ENCODE measurements at regions not wholly inside any gene's neighbourhood (a gene's known extent, or its start where the extent isn't known, plus 50 kb on each side); places are given as distances from the start of the nearest gene placed in this dataset.

GRCh38 chr1:232390590-232390989 is 239.3 kb downstream of the SIPA1L2 start:
- intact Hi-C loops (cut with DNase I): no loop called here
- TF ChIP-seq EP300 (IDR thresholded peaks at IDR 0.05) (no peak), POLR2AphosphoS5 (IDR thresholded peaks at IDR 0.05) (no peak), POLR2A (IDR thresholded peaks at IDR 0.05; ENCODE audit: low read depth) (no peak)
- TF ChIP-seq, protein P1, sequence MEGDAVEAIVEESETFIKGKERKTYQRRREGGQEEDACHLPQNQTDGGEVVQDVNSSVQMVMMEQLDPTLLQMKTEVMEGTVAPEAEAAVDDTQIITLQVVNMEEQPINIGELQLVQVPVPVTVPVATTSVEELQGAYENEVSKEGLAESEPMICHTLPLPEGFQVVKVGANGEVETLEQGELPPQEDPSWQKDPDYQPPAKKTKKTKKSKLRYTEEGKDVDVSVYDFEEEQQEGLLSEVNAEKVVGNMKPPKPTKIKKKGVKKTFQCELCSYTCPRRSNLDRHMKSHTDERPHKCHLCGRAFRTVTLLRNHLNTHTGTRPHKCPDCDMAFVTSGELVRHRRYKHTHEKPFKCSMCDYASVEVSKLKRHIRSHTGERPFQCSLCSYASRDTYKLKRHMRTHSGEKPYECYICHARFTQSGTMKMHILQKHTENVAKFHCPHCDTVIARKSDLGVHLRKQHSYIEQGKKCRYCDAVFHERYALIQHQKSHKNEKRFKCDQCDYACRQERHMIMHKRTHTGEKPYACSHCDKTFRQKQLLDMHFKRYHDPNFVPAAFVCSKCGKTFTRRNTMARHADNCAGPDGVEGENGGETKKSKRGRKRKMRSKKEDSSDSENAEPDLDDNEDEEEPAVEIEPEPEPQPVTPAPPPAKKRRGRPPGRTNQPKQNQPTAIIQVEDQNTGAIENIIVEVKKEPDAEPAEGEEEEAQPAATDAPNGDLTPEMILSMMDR (IDR thresholded peaks at IDR 0.05): no peak
- Histone ChIP-seq H3K9me3 (no peaks in the 10 kb centered on the region), H3K27me3 (no peaks in the 10 kb centered on the region), H3K27ac (replicated peaks in 1 of 4) (no peak overlapping the region), H3K4me3 (no peak overlapping the region), H3K36me3 (no peaks in the 10 kb centered on the region), H3K4me1 (peaks cover 0 to 12% (median 0%) of the 10 kb centered on the region in 4 donors)
- no peak for DNase-seq (ENCODE audit: extremely low spot score)
- 87% methylated on average over 3 of the region's 3 CpGs for WGBS

DNA sequence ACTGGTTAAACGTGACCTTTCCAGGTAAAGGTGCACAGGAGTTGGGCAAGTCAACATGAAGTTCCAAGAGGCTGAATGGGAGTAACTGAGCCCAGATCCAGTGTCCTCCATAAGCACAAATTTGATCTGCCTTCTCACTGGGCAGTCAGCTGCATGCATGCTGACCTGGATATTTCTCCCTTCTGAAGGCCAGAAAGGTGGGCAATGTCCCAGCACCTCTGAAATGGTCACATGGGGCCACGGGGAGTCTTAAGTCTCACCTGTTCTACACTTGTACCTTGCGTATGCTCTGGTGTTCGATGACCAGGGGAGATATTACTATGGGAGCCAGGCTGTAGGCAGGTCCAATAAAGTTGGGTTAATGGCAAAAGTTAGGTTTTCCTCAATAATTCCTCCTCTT is 240.2 kb downstream of the SIPA1L2 start:
- peaks cover 0 to 12% (median 0%) of the 10 kb centered on the region in 4 donors for H3K4me1 ChIP-seq
- 95% methylated on average over 4 of the region's 4 CpGs for WGBS
- no peak overlapping the region for H3K4me3 ChIP-seq
- intact Hi-C loops (cut with DNase I): no loop called here
- DNase-seq (ENCODE audit: extremely low spot score): no peak
- H3K9me3 ChIP-seq: no peaks in the 10 kb centered on the region
- H3K27me3 ChIP-seq: no peaks in the 10 kb centered on the region
- no peaks in the 10 kb centered on the region for H3K36me3 ChIP-seq
- no peak overlapping the region for H3K27ac ChIP-seq (replicated peaks in 1 of 4)
- TF ChIP-seq EP300 (IDR thresholded peaks at IDR 0.05): no peak
- TF ChIP-seq POLR2AphosphoS5 (IDR thresholded peaks at IDR 0.05): no peak
- no peak for TF ChIP-seq POLR2A (IDR thresholded peaks at IDR 0.05; ENCODE audit: low read depth)
- TF ChIP-seq, protein P1 (IDR thresholded peaks at IDR 0.05): no peak

DNA sequence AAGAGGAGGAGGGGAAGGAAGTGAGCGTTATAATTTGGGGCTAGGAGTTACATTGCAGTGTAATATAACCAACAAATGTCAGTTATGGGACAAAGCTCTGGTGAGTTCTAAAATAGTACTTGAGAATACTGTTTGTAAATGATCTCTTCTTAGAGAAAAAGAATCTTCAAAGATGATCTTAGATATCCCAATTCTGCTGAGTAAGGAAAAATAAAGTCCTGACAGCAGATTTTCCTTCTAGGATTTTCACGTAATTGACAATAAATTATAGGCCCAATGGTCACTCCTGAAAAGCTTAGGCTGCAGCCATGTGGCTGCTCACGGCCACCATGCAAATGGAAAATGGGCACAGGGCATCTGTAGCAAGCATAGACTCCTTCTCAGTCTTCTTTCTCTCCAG is 241.6 kb downstream of the SIPA1L2 start:
- DNase-seq (ENCODE audit: extremely low spot score): no peak
- intact Hi-C loops (cut with DNase I): no loop called here

DNA sequence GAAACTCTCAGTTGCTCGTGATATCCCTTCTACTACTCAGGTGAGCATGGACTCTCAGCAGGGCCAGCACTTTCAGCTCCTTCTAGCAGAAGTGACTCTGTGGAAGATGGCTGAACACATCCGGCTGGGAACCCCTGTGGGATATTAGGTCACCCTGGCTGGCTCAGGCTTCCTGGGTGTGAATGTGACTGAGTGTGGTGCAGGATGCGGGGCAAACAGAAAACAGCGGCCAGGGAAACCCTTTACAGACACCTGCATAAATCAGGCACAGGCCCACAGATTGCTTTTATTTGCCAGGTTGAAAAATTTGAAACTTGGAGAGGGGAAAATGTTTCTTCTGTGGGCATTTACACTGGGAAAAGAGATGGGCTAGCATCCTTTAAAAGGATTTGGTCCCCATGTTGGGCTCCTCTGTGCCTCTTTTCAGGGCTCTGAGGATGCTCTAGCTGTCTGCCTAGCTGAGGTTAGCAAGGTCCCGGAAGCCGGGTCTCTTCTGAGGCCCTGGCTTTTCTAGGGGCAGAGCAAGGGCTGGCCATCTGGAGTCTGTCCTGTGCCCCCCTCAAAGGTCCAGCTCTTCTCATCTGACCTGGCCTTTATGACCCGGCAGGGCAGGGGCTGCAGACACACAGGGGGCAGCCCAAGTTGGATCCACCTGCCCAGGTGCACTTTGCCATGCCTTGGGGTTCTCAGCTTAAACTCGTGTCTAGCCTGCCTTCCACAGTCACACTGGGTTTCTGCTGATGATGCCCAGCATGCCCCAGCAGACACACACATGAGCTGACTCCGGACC is 243.0 kb downstream of the SIPA1L2 start:
- DNase-seq (ENCODE audit: extremely low spot score): no peak
- no peak overlapping the region for H3K27ac ChIP-seq (replicated peaks in 1 of 4)
- no peak overlapping the region for H3K4me3 ChIP-seq
- TF ChIP-seq POLR2A (IDR thresholded peaks at IDR 0.05; ENCODE audit: low read depth) (no peak), EP300 (IDR thresholded peaks at IDR 0.05) (no peak), POLR2AphosphoS5 (IDR thresholded peaks at IDR 0.05) (no peak)
- TF ChIP-seq, protein P1 (IDR thresholded peaks at IDR 0.05): no peak
- 92% methylated on average over 4 of the region's 9 CpGs for WGBS
- no peaks in the 10 kb centered on the region for H3K9me3 ChIP-seq
- intact Hi-C loops (cut with DNase I): no loop called here
- no peaks in the 10 kb centered on the region for H3K27me3 ChIP-seq
- no peaks in the 10 kb centered on the region for H3K36me3 ChIP-seq
- H3K4me1 ChIP-seq: no peaks in the 10 kb centered on the region

More for the DNA sequence above, 241.6 kb downstream of the SIPA1L2 start:
- H3K27ac ChIP-seq (replicated peaks in 1 of 4): no peak overlapping the region
- no peaks in the 10 kb centered on the region for H3K9me3 ChIP-seq
- H3K4me1 ChIP-seq: peaks cover 0 to 9% (median 0%) of the 10 kb centered on the region in 4 donors
- no peaks in the 10 kb centered on the region for H3K36me3 ChIP-seq
- WGBS: 89% methylated on average over 3 of the region's 3 CpGs
- no peaks in the 10 kb centered on the region for H3K27me3 ChIP-seq
- H3K4me3 ChIP-seq: no peak overlapping the region
- TF ChIP-seq EP300 (IDR thresholded peaks at IDR 0.05) (no peak), POLR2A (IDR thresholded peaks at IDR 0.05; ENCODE audit: low read depth) (no peak), POLR2AphosphoS5 (IDR thresholded peaks at IDR 0.05) (no peak)
- TF ChIP-seq, protein P1 (IDR thresholded peaks at IDR 0.05): no peak

Measured in esophagus muscularis mucosa (tissue), 4 donors.